ENCODE measurements at regions not wholly inside any gene's neighbourhood (a gene's known extent, or its start where the extent isn't known, plus 50 kb on each side); places are given as distances from the start of the nearest gene placed in this dataset.

DNA sequence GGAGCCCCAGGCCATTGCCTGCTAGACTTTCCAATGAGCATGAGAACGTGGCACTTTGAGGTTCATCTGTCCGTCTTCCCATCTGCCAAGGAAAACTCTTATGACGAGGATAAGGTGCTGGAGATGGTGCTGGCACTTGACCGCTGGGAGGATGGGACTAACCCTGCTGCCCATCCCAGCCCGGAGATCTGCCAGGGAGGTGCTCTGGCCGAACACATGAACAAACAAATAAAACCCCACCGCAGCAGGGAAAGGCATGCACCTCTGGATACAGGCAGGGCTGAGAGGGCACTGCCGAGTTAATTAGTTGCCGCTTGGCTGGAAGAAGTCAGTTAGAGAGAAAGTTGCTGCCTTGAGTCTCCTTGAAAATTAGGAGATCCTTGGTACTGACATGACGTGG, 308.4 kb downstream of the AJAP1 start:
- DNase-seq (no peak), ATAC-seq (no peak)
- H3K4me1 ChIP-seq (ENCODE audit: insufficient read depth, low read length) = no peaks in the 10 kb centered on the region
- peaks cover 19% of the 10 kb centered on the region; the same call in 1 of the 2 replicates for H3K9me3 ChIP-seq (ENCODE audit: low read length)
- H3K4me3 ChIP-seq (ENCODE audit: low read length) = no peak overlapping the region
- no TSS peak for BruUV-seq (replicated peaks)
- H3K27me3 ChIP-seq (ENCODE audit: low read length) = no peaks in the 10 kb centered on the region
- H3K36me3 ChIP-seq (ENCODE audit: low read depth, low read length) = no peaks in the 10 kb centered on the region
- no peaks in the 10 kb centered on the region for H3F3A ChIP-seq (ENCODE audit: low read length, unreplicated experiment)
- H4K20me1 ChIP-seq (ENCODE audit: low read length) = no peaks in the 10 kb centered on the region
- H3K9me2 ChIP-seq (replicated peaks; ENCODE audit: low read length) = no peaks in the 10 kb centered on the region
- no peak for TF ChIP-seq EZH2phosphoT487 (IDR thresholded peaks at IDR 0.05; ENCODE audit: borderline replicate concordance, low read length)
- no peak for TF ChIP-seq EZH2 (IDR thresholded peaks at IDR 0.05; ENCODE audit: low read length, unreplicated experiment)
- TF ChIP-seq CTCF (conservative IDR thresholded peaks at IDR 0.05; ENCODE audit: low read depth, low read length) = no peak
- no peak overlapping the region for H2AFZ ChIP-seq (ENCODE audit: low read length)
- H3K79me2 ChIP-seq (ENCODE audit: low read length) = no peaks in the 10 kb centered on the region
- H3K27ac ChIP-seq (ENCODE audit: low read length) = no peak overlapping the region
- intact Hi-C loops (cut with micrococcal nuclease) = no loop called here
- no peak overlapping the region for H3K4me2 ChIP-seq (ENCODE audit: low read length)
- H3K9ac ChIP-seq (ENCODE audit: low read length) = no peak overlapping the region
- ChIA-PET POLR2A (ENCODE audit: unreplicated experiment) (no interaction called here), CTCF (no interaction called here)

DNA sequence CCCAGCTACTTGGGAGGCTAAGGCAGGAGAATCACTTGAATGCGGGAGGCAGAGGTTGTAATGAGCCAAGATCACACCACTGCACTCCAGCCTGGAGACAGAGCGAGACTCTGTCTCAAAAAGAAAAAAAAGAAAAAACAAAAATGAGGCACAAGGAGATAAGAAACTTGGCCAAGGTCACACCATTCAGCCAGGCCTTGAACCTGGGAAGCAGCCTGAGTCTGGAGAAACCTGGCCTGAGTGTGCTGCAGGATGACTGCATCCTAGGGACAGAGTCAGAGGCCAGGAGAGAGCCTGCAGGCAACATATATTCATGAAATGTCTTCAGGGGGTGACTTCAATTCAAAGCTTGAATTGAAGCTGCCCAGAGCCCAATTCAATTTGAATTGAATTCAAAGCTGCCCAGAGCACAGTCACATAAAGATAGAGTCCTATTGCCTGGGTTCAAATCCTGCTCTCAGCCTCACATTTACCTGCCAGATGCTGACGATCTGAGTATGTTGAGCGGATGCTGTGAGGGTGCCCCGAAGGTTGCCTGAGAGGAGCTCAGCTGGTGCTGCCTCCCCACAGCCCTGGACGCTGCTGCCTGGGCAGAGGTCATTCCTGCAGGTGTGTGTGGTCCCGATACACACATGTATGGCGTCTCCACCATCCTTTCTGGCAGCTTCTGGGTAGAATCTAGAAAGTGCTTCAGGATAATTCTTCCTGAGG, 307.7 kb downstream of the AJAP1 start:
- ChIA-PET CTCF (no interaction called here), POLR2A (ENCODE audit: unreplicated experiment) (no interaction called here)
- TF ChIP-seq EZH2phosphoT487 (IDR thresholded peaks at IDR 0.05; ENCODE audit: borderline replicate concordance, low read length) (no peak), EZH2 (IDR thresholded peaks at IDR 0.05; ENCODE audit: low read length, unreplicated experiment) (no peak), CTCF (conservative IDR thresholded peaks at IDR 0.05; ENCODE audit: low read depth, low read length) (no peak)

GRCh38 chr1:4960782-4961475, 306.5 kb downstream of the AJAP1 start:
- Histone ChIP-seq H3K4me3 (ENCODE audit: low read length) (no peak overlapping the region), H4K20me1 (ENCODE audit: low read length) (no peaks in the 10 kb centered on the region), H3K4me1 (ENCODE audit: insufficient read depth, low read length) (no peaks in the 10 kb centered on the region), H3K4me2 (ENCODE audit: low read length) (no peak overlapping the region), H3K27ac (ENCODE audit: low read length) (no peak overlapping the region), H3K9ac (ENCODE audit: low read length) (no peak overlapping the region), H2AFZ (ENCODE audit: low read length) (no peak overlapping the region), H3K9me2 (replicated peaks; ENCODE audit: low read length) (no peaks in the 10 kb centered on the region), H3K79me2 (ENCODE audit: low read length) (no peaks in the 10 kb centered on the region), H3F3A (ENCODE audit: low read length, unreplicated experiment) (no peaks in the 10 kb centered on the region), H3K9me3 (ENCODE audit: low read length) (peaks cover 18% of the 10 kb centered on the region; the same call in 1 of the 2 replicates), H3K36me3 (ENCODE audit: low read depth, low read length) (no peaks in the 10 kb centered on the region), H3K27me3 (ENCODE audit: low read length) (no peaks in the 10 kb centered on the region)
- ATAC-seq (no peak), DNase-seq (no peak)
- ChIA-PET CTCF (no interaction called here), POLR2A (ENCODE audit: unreplicated experiment) (no interaction called here)
- intact Hi-C loops (cut with micrococcal nuclease) = no loop called here
- BruUV-seq (replicated peaks) = no TSS peak
- TF ChIP-seq EZH2 (IDR thresholded peaks at IDR 0.05; ENCODE audit: low read length, unreplicated experiment) (no peak), CTCF (conservative IDR thresholded peaks at IDR 0.05; ENCODE audit: low read depth, low read length) (no peak), EZH2phosphoT487 (IDR thresholded peaks at IDR 0.05; ENCODE audit: borderline replicate concordance, low read length) (no peak)

More for the DNA sequence above, 307.7 kb downstream of the AJAP1 start:
- Histone ChIP-seq H3K4me3 (ENCODE audit: low read length) (no peak overlapping the region), H3K36me3 (ENCODE audit: low read depth, low read length) (no peaks in the 10 kb centered on the region), H3K27me3 (ENCODE audit: low read length) (no peaks in the 10 kb centered on the region), H3K9me2 (replicated peaks; ENCODE audit: low read length) (no peaks in the 10 kb centered on the region), H3K79me2 (ENCODE audit: low read length) (no peaks in the 10 kb centered on the region), H3K4me1 (ENCODE audit: insufficient read depth, low read length) (no peaks in the 10 kb centered on the region), H3K9ac (ENCODE audit: low read length) (no peak overlapping the region), H3K9me3 (ENCODE audit: low read length) (peaks cover 14% of the 10 kb centered on the region; the same call in 1 of the 2 replicates), H3K4me2 (ENCODE audit: low read length) (no peak overlapping the region), H4K20me1 (ENCODE audit: low read length) (no peaks in the 10 kb centered on the region), H3F3A (ENCODE audit: low read length, unreplicated experiment) (no peaks in the 10 kb centered on the region), H3K27ac (ENCODE audit: low read length) (no peak overlapping the region), H2AFZ (ENCODE audit: low read length) (no peak overlapping the region)
- no peak for DNase-seq
- intact Hi-C loops (cut with micrococcal nuclease) = no loop called here
- BruUV-seq (replicated peaks) = no TSS peak
- no peak for ATAC-seq
